H9 (cell line): ENCODE measurements at regions not wholly inside any gene's neighbourhood (a gene's known extent, or its start where the extent isn't known, plus 50 kb on each side); places are given as distances from the start of the nearest gene placed in this dataset.
A peak's percentile ranks its signal among the peaks of the same experiment; 100 is the strongest.

Experiments
- DNase-seq: peaks from one replicate; pipeline ENCODE4 v3.0.0-alpha.2; 2017
- H2AFZ ChIP-seq: one replicate; pipeline ENCODE4 v1.6.1; 2013; ENCODE audit warnings: mild to moderate bottlenecking, low read length, control low read depth, moderate library complexity
- H2AK5ac ChIP-seq: 2 replicates; pipeline ENCODE4 v1.6.1; 2013; ENCODE audit warnings: low read length, control low read depth, mixed read lengths; ENCODE audit not compliant: insufficient read length
- H2BK120ac ChIP-seq: one replicate; pipeline ENCODE4 v1.6.1; 2013; ENCODE audit warnings: low read depth, mild to moderate bottlenecking, low read length, control low read depth, inconsistent platforms; ENCODE audit not compliant: poor library complexity, severe bottlenecking
- H2BK12ac ChIP-seq: 2 replicates; pipeline ENCODE4 v1.6.1; 2013; ENCODE audit warnings: low read length, control low read depth, mixed read lengths, low read depth; ENCODE audit not compliant: insufficient read length
- H2BK15ac ChIP-seq: 2 replicates; pipeline ENCODE4 v1.6.1; 2013; ENCODE audit warnings: low read depth, low read length, control low read depth
- H2BK20ac ChIP-seq: one replicate; pipeline ENCODE4 v1.6.1; 2013; ENCODE audit warnings: low read depth, mild to moderate bottlenecking, low read length, control low read depth, inconsistent platforms; ENCODE audit not compliant: poor library complexity, severe bottlenecking
- H2BK5ac ChIP-seq: 2 replicates; pipeline ENCODE4 v1.6.1; 2013; ENCODE audit warnings: low read length, control low read depth, mixed read lengths; ENCODE audit not compliant: insufficient read length
- H3K14ac ChIP-seq: 2 replicates; pipeline ENCODE4 v1.6.1; 2013; ENCODE audit warnings: low read length, control low read depth; ENCODE audit not compliant: insufficient read depth
- H3K18ac ChIP-seq: 2 replicates; pipeline ENCODE4 v1.6.1; 2013; ENCODE audit warnings: low read depth, mild to moderate bottlenecking, mixed read lengths, low read length, control low read depth; ENCODE audit not compliant: insufficient read length
- H3K23ac ChIP-seq: 2 replicates; pipeline ENCODE4 v1.6.1; 2013; ENCODE audit warnings: low read length, control low read depth, mixed read lengths, low read depth; ENCODE audit not compliant: insufficient read length
- H3K23me2 ChIP-seq: 2 replicates; pipeline ENCODE4 v1.6.1; 2013; ENCODE audit warnings: low read depth, mild to moderate bottlenecking, mixed read lengths, low read length, control low read depth; ENCODE audit not compliant: insufficient read length, poor library complexity, severe bottlenecking
- H3K27ac ChIP-seq: 2 replicates; pipeline ENCODE4 v1.5.1; 2013; ENCODE audit warnings: low read length, control low read depth, mixed read lengths, low read depth; ENCODE audit not compliant: insufficient read length
- H3K27me3 ChIP-seq: 2 replicates; pipeline ENCODE4 v1.6.1; 2013; ENCODE audit warnings: low read length, control low read depth, inconsistent platforms; ENCODE audit not compliant: insufficient read depth
- H3K4ac ChIP-seq: 2 replicates; pipeline ENCODE4 v1.6.1; 2013; ENCODE audit warnings: low read depth, mild to moderate bottlenecking, control low read depth, inconsistent platforms, low read length, moderate library complexity
- H3K4me1 ChIP-seq: 2 replicates; pipeline ENCODE4 v1.6.1; 2013; ENCODE audit warnings: low read length, control low read depth, inconsistent platforms; ENCODE audit not compliant: insufficient read depth
- H3K4me2 ChIP-seq: 2 replicates; pipeline ENCODE4 v1.6.1; 2013; ENCODE audit warnings: low read length, control low read depth, mixed read lengths; ENCODE audit not compliant: insufficient read length, insufficient read depth
- H3K56ac ChIP-seq: 2 replicates; pipeline ENCODE4 v1.6.1; 2013; ENCODE audit warnings: low read depth, mild to moderate bottlenecking, mixed read lengths, low read length, control low read depth; ENCODE audit not compliant: insufficient read length
- H3K79me1 ChIP-seq: 2 replicates; pipeline ENCODE4 v1.6.1; 2013; ENCODE audit warnings: low read depth, mild to moderate bottlenecking, moderate library complexity, low read length, control low read depth, inconsistent platforms; ENCODE audit not compliant: insufficient read depth, poor library complexity, severe bottlenecking
- H3K79me2 ChIP-seq: 2 replicates; pipeline ENCODE4 v1.6.1; 2013; ENCODE audit warnings: low read length, control low read depth, inconsistent platforms; ENCODE audit not compliant: insufficient read depth
- H3K9ac ChIP-seq: 2 replicates; pipeline ENCODE4 v1.6.1; 2013; ENCODE audit warnings: low read length, control low read depth, mixed read lengths; ENCODE audit not compliant: insufficient read length; ENCODE audit errors: extremely low read depth
- H3K9me3 ChIP-seq: one replicate; pipeline ENCODE4 v1.6.1; 2013; ENCODE audit warnings: low read depth, low read length, inconsistent platforms; ENCODE audit not compliant: control insufficient read depth
- H3T11ph ChIP-seq: one replicate; pipeline ENCODE4 v1.6.1; 2013; ENCODE audit warnings: mild to moderate bottlenecking, low read length, control low read depth, inconsistent platforms
- H4K20me1 ChIP-seq: one replicate; pipeline ENCODE4 v1.6.1; 2013; ENCODE audit not compliant: control insufficient read depth, insufficient read length, insufficient read depth
- H4K5ac ChIP-seq: 2 replicates; pipeline ENCODE4 v1.6.1; 2013; ENCODE audit warnings: low read depth, mild to moderate bottlenecking, mixed read lengths, low read length, control low read depth; ENCODE audit not compliant: insufficient read length
- H4K8ac ChIP-seq: replicated peaks from 2 replicates; pipeline ENCODE4 v1.6.1; 2013; ENCODE audit warnings: low read length, control low read depth, mixed read lengths, low read depth; ENCODE audit not compliant: insufficient read length
- H4K91ac ChIP-seq: 2 replicates; pipeline ENCODE4 v1.6.1; 2013; ENCODE audit warnings: low read depth, mild to moderate bottlenecking, moderate library complexity, mixed read lengths, low read length, control low read depth; ENCODE audit not compliant: insufficient read length
- H3K27ac Mint-ChIP-seq, 3 experiments: 2 replicates in 2 of 3; 3 replicates in 1 of 3; pipeline ENCODE4 v1.8.0; 2020 to 2021; ENCODE audit warnings: mixed read lengths in 3 of 3, mild to moderate bottlenecking in 1 of 3, moderate library complexity in 1 of 3
- H3K27me3 Mint-ChIP-seq: 2 replicates; pipeline ENCODE4 v1.8.0; 2021; ENCODE audit warnings: low read depth, mild to moderate bottlenecking, moderate library complexity, mixed read lengths
- H3K36me3 Mint-ChIP-seq, 3 experiments: 2 replicates in 2 of 3; 3 replicates in 1 of 3; pipeline ENCODE4 v1.8.0; 2020 to 2021; ENCODE audit warnings: low read depth in 3 of 3, mixed read lengths in 3 of 3; ENCODE audit not compliant: insufficient read depth in 1 of 3
- H3K4me1 Mint-ChIP-seq, 2 experiments: 2 replicates each; pipeline ENCODE4 v1.8.0; 2020; ENCODE audit warnings: mixed read lengths in 2 of 2
- H3K4me3 Mint-ChIP-seq, 2 experiments: 2 replicates in 1 of 2; 3 replicates in 1 of 2; pipeline ENCODE4 v1.8.0; 2020 to 2021; ENCODE audit warnings: mild to moderate bottlenecking in 2 of 2, mixed read lengths in 2 of 2, moderate library complexity in 1 of 2
- H3K9me3 Mint-ChIP-seq, 2 experiments: 2 replicates in 1 of 2; 3 replicates in 1 of 2; pipeline ENCODE4 v1.8.0; 2020; ENCODE audit warnings: mild to moderate bottlenecking in 2 of 2, mixed read lengths in 2 of 2, moderate library complexity in 1 of 2
- CTCF ChIP-seq: fragments of 200-600 bp; sonication (generic); conservative IDR thresholded peaks from 3 replicates; pipeline ENCODE4 v1.8.0; 2021; ENCODE audit warnings: antibody characterized with exemption, mild to moderate bottlenecking
- WGBS: extraction: QIAGEN DNeasy Blood & Tissue Kit; methylation state at CpG from one replicate; pipeline ENCODE4 v1.1.7; 2013; ENCODE audit warnings: missing lambda C conversion rate, low lambda C conversion rate, mixed read lengths; ENCODE audit not compliant: insufficient read length; ENCODE audit errors: extremely low coverage; 5-methylcytosine and 5-hydroxymethylcytosine counted together

DNA sequence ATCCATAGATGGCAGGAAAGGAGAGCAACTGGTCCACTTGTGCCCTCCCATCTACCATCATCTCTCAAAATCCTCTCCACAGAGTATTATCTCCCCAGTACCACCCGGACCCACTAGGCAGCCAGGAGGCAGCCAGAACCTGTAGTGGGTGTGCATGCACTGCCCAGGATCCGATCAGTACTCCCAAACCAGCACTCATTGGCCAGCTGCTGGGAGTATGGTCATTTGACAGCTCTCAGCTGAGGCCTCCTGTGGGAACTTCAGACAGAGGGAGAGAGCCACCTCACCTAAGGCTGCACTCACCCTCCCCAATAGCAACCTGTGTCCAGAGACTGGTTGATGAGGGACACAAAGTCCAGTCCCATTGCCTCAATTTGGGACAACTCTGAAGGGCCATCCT lies 286.0 kb downstream of the TRIM36 start:
- Histone ChIP-seq H2AFZ (no peak overlapping the region), H2AK5ac (no peak overlapping the region), H4K8ac (no peak overlapping the region), H3K9ac (no peak overlapping the region), H2BK120ac (no peak overlapping the region), H3K14ac (peak overlapping the region; percentile 12; the same call in 1 of the 2 replicates), H4K20me1 (no peaks in the 10 kb centered on the region), H4K91ac (no peak overlapping the region), H3K4me1 (no peaks in the 10 kb centered on the region; the same call in 1 of the 2 replicates), H3K4ac (no peak overlapping the region), H3K56ac (no peak overlapping the region), H3K18ac (no peak overlapping the region), H3K9me3 (no peaks in the 10 kb centered on the region), H3K27ac (no peak overlapping the region), H2BK20ac (no peak overlapping the region), H3K23me2 (no peaks in the 10 kb centered on the region), H3K79me1 (no peaks in the 10 kb centered on the region), H3T11ph (no peak overlapping the region), H2BK5ac (no peak overlapping the region), H2BK15ac (no peak overlapping the region), H3K23ac (no peak overlapping the region), H3K27me3 (no peaks in the 10 kb centered on the region), H2BK12ac (no peak overlapping the region), H4K5ac (no peak overlapping the region), H3K4me2 (no peak overlapping the region), H3K79me2 (no peaks in the 10 kb centered on the region)
- no CpG with 5 or more reads among the region's 2 CpGs for WGBS
- no peak for TF ChIP-seq CTCF
- DNase-seq: no peak
- H3K9me3 Mint-ChIP-seq: peaks cover 3 to 4% of the 10 kb centered on the region in 2 experiments; a peak in 4 of 5 replicates
- no peak overlapping the region for H3K4me3 Mint-ChIP-seq
- no peaks in the 10 kb centered on the region; a peak in 1 of 7 replicates for H3K36me3 Mint-ChIP-seq
- H3K27me3 Mint-ChIP-seq: no peaks in the 10 kb centered on the region; the same call in 1 of the 2 replicates
- H3K27ac Mint-ChIP-seq: no peak overlapping the region
- H3K4me1 Mint-ChIP-seq: no peaks in the 10 kb centered on the region
